Endothelial cell of umbilical vein (primary cell): ENCODE measurements at regions not wholly inside any gene's neighbourhood (a gene's known extent, or its start where the extent isn't known, plus 50 kb on each side); places are given as distances from the start of the nearest gene placed in this dataset.

Experiments used
- BruUV-seq: library from RNA; stranded (reverse); fragments of 400-500 nt; replicated peaks from 2 replicates; lab custom pipeline; 2021; lab: Mats Ljungman, UMichigan
- CTCF ChIA-PET: fragments of 300-600, 350-600 bp; sonication (Branson Sonifier 250); formaldehyde crosslinking; loops from one replicate; lab custom pipeline; 2021; ENCODE audit warnings: antibody characterized with exemption, inconsistent platforms; lab: Charles Lee
- POLR2A ChIA-PET: fragments of 300-600, 350-600 bp; sonication (Branson Sonifier 250); formaldehyde crosslinking; loops from one replicate; lab custom pipeline; 2021; ENCODE audit warnings: antibody characterized with exemption, inconsistent platforms; lab: Charles Lee
- DNase-seq: peaks from one replicate; pipeline ENCODE4 v3.0.0-alpha.2; 2011; ENCODE audit warnings: low read depth, low spot score
- FAIRE-seq: peaks from 2 replicates; lab custom pipeline; 2011; peaks lifted over from hg19 to GRCh38; lab: Jason Lieb, UNC
- H2AFZ ChIP-seq: 2 replicates; pipeline ENCODE4 v1.6.0; 2012; ENCODE audit warnings: low read depth, low read length, control low read depth, inconsistent platforms
- H3K27ac ChIP-seq: 2 replicates; pipeline ENCODE4 v1.5.1; 2011; ENCODE audit warnings: low read depth, mild to moderate bottlenecking, control low read depth, low read length, moderate library complexity; ENCODE audit not compliant: insufficient read depth
- H3K27me3 ChIP-seq, 2 experiments: 2 replicates each; pipeline versions ENCODE4 v1.6.0 to v1.6.1; 2011; ENCODE audit warnings: low read length in 2 of 2, mixed read lengths in 1 of 2; ENCODE audit not compliant: control insufficient read depth in 2 of 2, insufficient read depth in 2 of 2
- H3K36me3 ChIP-seq, 2 experiments: 2 replicates in 1 of 2; 3 replicates in 1 of 2; pipeline ENCODE4 v1.5.1; 2011; ENCODE audit warnings: low read length in 2 of 2, mild to moderate bottlenecking in 1 of 2, moderate library complexity in 1 of 2; ENCODE audit not compliant: control insufficient read depth in 2 of 2, insufficient read depth in 2 of 2; ENCODE audit errors: extremely low read depth in 1 of 2
- H3K4me1 ChIP-seq: 3 replicates; pipeline ENCODE4 v1.5.1; 2011; ENCODE audit warnings: mild to moderate bottlenecking, low read length; ENCODE audit not compliant: control insufficient read depth, insufficient read depth; ENCODE audit errors: extremely low read depth
- H3K4me2 ChIP-seq: 2 replicates; pipeline ENCODE4 v1.6.1; 2011; ENCODE audit warnings: low read length, control low read depth, mixed read lengths; ENCODE audit not compliant: insufficient read depth
- H3K4me3 ChIP-seq, 3 experiments: fragments of 200-600 bp in 1 of 3; sonication (generic), shearing (Covaris generic) in 1 of 3; replicated peaks in 1 of 3; 2 replicates each; pipeline ENCODE4 v1.5.1; 2011 to 2016; ENCODE audit warnings: control low read depth in 3 of 3, low read length in 3 of 3, mild to moderate bottlenecking in 2 of 3, inconsistent platforms in 1 of 3, low read depth in 1 of 3, moderate library complexity in 1 of 3; ENCODE audit not compliant: insufficient read depth in 1 of 3
- H3K79me2 ChIP-seq: 2 replicates; pipeline ENCODE4 v1.6.0; 2012; ENCODE audit warnings: low read length, inconsistent platforms; ENCODE audit not compliant: control insufficient read depth, insufficient read depth
- H3K9ac ChIP-seq: replicated peaks from 2 replicates; pipeline ENCODE3; 2011; ENCODE audit warnings: low read length, control low read depth; ENCODE audit not compliant: insufficient read depth; ENCODE audit errors: extremely low read depth
- H3K9me1 ChIP-seq: replicated peaks from 3 replicates; pipeline ENCODE4 v1.6.0; 2011; ENCODE audit warnings: mild to moderate bottlenecking, low read length; ENCODE audit not compliant: control insufficient read depth, insufficient read depth; ENCODE audit errors: extremely low read depth
- H3K9me3 ChIP-seq: replicated peaks from 2 replicates; pipeline ENCODE4 v1.5.1; 2012; ENCODE audit warnings: low read length, inconsistent platforms; ENCODE audit not compliant: control insufficient read depth, insufficient read depth
- H4K20me1 ChIP-seq: replicated peaks from 2 replicates; pipeline ENCODE3; 2011; ENCODE audit warnings: mild to moderate bottlenecking, low read length; ENCODE audit not compliant: control insufficient read depth, insufficient read depth; ENCODE audit errors: extremely low read depth
- EZH2 ChIP-seq: IDR thresholded peaks from 2 replicates; pipeline ENCODE4 v1.6.1; 2012; ENCODE audit warnings: borderline replicate concordance, low read depth, mild to moderate bottlenecking, moderate library complexity, low read length, inconsistent platforms; ENCODE audit not compliant: severe bottlenecking
- GATA2 ChIP-seq: IDR thresholded peaks from 2 replicates; pipeline ENCODE4 v1.7.0; 2011; ENCODE audit warnings: low read depth, mild to moderate bottlenecking, moderate library complexity, mixed read lengths, low read length; ENCODE audit not compliant: insufficient read length, insufficient read depth
- JUN ChIP-seq: IDR thresholded peaks from 2 replicates; pipeline ENCODE4 v1.6.1; 2011; ENCODE audit warnings: borderline replicate concordance, low read depth; ENCODE audit not compliant: insufficient read length, insufficient read depth
- MYC ChIP-seq: IDR thresholded peaks from one replicate; pipeline ENCODE4 v1.6.1; 2011; ENCODE audit warnings: mild to moderate bottlenecking, low read depth, low read length
- POLR2A ChIP-seq: IDR thresholded peaks from 2 replicates; pipeline ENCODE4 v1.6.1; 2012; ENCODE audit warnings: low read depth, mild to moderate bottlenecking, control low read depth, low read length
- POLR2AphosphoS5 ChIP-seq: IDR thresholded peaks from 2 replicates; pipeline ENCODE4 v1.6.1; 2012; ENCODE audit warnings: low read depth, mild to moderate bottlenecking, control low read depth, low read length, moderate library complexity; ENCODE audit not compliant: insufficient read depth
- dilution Hi-C: fragments of 300-500 bp; cut with MboI; formaldehyde crosslinking; loops from one replicate; pipeline ENCODE4 v1.15.0; 2019; ENCODE audit warnings: low sequenced_read_pairs; ENCODE audit not compliant: extremely low pct_ligation_motif_present
- intact Hi-C: fragments of 100-400 bp; cut with micrococcal nuclease; formaldehyde crosslinking; loops from one replicate; pipeline ENCODE4 v1.10.0; 2022
- TF ChIP-seq, protein P1 (sequence below): IDR thresholded peaks from 2 replicates; pipeline ENCODE4 v1.6.1; 2011; ENCODE audit not compliant: insufficient read depth, insufficient read length

GRCh38 chr15:35618260-35619188 is 72.6 kb upstream of the DPH6 start:
- ChIA-PET POLR2A (no interaction called here), CTCF (interaction anchor here (1.1 kb wide), 1 partner anchor 133 kb away, joined by 3 read pairs; no protein-coding TSS in a partner anchor)
- peak; percentile 40 for FAIRE-seq
- dilution Hi-C loops (no loop called here), intact Hi-C loops (loop anchor here (1.0 kb wide), 1 partner anchor 8 kb away; no protein-coding TSS in a partner anchor)
- DNase-seq = peak; percentile 57
- no peak overlapping the region for H3K4me2 ChIP-seq
- H3K4me1 ChIP-seq = peaks cover 5% of the 10 kb centered on the region
- no peaks in the 10 kb centered on the region for H3K9me1 ChIP-seq
- H3K4me3 ChIP-seq = no peak overlapping the region
- no peak overlapping the region for H3K27ac ChIP-seq
- no peaks in the 10 kb centered on the region for H3K79me2 ChIP-seq
- no peaks in the 10 kb centered on the region for H3K36me3 ChIP-seq
- no TSS peak for BruUV-seq
- no peak overlapping the region for H2AFZ ChIP-seq
- H4K20me1 ChIP-seq = no peaks in the 10 kb centered on the region
- H3K27me3 ChIP-seq = no peaks in the 10 kb centered on the region
- no peak overlapping the region for H3K9ac ChIP-seq
- H3K9me3 ChIP-seq = no peaks in the 10 kb centered on the region
- TF ChIP-seq POLR2AphosphoS5 (no peak), MYC (no peak), POLR2A (no peak), GATA2 (peak; percentile 28), JUN (no peak), EZH2 (no peak)
- TF ChIP-seq, protein P1, sequence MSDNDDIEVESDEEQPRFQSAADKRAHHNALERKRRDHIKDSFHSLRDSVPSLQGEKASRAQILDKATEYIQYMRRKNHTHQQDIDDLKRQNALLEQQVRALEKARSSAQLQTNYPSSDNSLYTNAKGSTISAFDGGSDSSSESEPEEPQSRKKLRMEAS = no peak
